ENCODE measurements at regions not wholly inside any gene's neighbourhood (a gene's known extent, or its start where the extent isn't known, plus 50 kb on each side); places are given as distances from the start of the nearest gene placed in this dataset.
A peak's percentile ranks its signal among the peaks of the same experiment; 100 is the strongest.

GRCh38 chr3:187931101-187931500 lies 185.8 kb upstream of the BCL6 start:
- no peak for DNase-seq (ENCODE audit: low spot score)

DNA sequence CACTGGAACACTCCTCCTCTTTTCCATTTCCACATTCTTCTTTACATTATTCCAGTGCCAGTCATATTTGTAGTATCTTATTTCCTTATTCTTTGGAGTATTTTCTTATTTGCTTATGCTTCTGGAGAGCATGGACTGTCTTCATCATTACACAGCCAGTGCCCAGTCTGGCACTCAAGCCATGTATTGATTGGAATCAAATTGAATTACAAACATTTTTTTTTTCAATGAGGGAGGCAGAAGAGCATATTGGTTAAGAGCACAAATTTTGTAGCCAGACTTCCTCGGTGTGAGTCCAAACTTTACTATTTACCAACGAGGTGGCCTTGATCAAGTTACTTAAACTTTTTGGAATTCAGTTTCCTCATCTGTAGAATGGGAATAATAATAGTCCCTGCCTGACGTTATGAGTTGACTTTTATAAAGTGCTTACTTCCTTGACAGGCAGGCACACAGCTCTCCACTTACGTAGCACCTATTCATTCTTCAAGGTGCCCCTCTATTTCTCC lies 186.6 kb upstream of the BCL6 start:
- no peak for DNase-seq (ENCODE audit: low spot score)

DNA sequence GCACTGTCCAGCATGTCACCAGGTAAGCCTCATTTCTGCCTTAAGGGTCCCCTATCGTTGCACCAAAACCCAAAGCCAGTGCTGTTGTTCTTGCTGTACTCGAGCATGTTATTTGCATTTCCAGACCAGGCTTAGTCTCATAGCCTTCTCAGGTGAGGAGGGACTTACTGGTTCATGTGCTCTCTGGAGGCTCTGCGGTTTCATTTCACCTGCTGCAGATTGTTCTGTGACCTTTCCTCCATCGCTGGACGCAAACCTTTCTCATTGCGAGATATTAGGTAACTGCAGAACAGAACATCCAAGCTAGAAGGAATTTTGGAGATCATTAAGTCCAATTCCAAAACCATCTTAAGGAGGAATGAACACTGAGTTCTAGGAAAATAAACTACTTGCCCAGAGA lies 187.3 kb upstream of the BCL6 start:
- no peak for DNase-seq (ENCODE audit: low spot score)

DNA sequence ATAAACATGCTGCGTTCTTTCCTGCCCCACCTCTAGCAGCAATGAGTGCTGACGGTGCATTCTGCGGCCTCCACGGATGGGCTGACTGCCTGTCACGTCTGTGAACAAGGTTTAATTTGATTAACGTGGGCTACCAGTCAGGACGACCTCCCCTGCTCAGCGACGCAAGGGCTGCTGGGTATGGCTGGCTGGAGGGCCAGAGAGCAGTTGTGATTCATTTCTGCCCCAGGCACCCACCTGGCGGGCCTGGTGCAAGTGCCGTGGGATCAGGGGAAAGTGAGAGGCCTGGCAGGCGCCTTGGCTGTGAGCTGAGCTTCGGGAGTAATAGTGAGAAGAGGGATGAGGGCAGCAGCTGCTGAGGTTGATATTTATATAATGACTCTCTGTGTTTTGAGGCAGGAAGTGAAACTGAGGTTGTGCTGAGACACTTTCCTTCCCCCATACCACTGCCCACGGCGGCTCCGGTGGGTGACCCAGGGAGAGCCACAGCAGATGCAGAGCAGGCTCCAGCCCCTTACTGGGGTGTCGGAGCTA lies 190.4 kb upstream of the BCL6 start:
- no peak for DNase-seq (ENCODE audit: low spot score)

DNA sequence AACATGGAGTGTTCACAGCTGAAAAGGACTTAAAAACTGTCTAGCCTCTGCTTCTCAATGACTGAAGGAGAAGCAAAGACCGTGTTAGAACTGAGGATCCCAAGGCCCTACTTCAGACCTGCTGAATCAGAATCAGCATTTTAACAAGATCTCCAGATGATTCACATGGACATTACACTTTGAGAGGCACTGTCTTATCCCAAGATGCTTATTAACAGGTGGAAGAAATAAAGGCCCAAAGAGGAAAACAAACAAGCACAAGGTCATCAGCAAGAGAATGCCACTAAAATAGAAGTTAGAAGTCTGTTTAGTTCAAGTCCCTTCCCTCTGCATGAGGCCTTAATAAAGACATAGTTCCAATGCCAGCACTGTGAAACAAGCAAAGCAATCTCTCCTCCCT lies 191.4 kb upstream of the BCL6 start:
- DNase-seq (ENCODE audit: low spot score): no peak

DNA sequence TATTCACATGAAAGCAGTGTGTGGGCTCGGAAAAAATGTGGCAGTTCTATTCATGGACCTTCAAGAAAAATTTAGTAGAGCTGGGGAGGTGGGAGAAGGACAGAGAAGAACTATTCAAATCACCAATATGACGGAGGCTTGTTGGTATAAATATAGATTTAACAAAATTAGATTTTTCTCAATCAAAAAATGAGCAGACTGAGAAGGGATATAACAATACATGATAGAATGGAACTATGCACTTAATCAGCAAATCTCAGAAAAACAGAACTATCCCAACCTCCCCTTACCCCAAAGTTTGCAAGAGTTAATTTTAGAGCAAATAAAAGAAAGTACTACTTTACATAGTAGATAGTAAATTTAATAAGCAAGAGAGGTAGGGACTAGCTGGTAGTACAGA lies 194.6 kb upstream of the BCL6 start:
- no peak for DNase-seq (ENCODE audit: low spot score)

GRCh38 chr3:187941135-187941847 lies 196.0 kb upstream of the BCL6 start:
- no peak for DNase-seq (ENCODE audit: low spot score)

- no peak for DNase-seq (ENCODE audit: low spot score)
These were observed 196.6 kb upstream of the BCL6 start for GRCh38 chr3:187941848-187942194.

DNA sequence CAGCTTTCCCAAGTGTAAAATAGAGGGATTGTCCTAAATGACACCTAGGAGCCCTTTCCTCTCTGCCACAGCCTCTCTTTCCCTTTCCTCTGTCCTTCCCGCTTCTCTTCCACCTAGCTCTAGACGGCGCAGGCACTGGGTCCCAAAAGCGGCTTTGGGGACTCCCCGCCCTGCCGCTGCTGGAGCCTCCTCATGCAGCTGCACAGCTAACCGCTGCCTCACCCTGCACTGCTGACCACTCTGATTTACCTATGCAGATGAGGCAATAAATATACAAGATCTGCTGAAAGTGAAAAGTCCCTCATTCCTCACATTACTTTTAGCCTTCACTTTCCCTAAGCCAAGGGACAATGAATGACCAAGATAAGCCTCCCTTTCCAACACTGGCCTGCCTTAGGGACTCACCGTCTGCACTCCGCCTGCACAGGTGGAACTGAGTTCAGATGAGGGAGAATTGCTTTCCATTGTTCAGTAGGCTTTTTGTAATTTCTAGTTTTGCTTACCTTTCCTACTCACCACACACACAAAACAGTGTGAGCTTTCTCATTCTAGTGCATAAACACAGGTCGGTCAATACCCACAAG lies 197.5 kb upstream of the BCL6 start:
- no peak for DNase-seq (ENCODE audit: low spot score)

- DNase-seq (ENCODE audit: low spot score): peak; percentile 39
These were observed 198.6 kb upstream of the BCL6 start for GRCh38 chr3:187943677-187944389.

DNA sequence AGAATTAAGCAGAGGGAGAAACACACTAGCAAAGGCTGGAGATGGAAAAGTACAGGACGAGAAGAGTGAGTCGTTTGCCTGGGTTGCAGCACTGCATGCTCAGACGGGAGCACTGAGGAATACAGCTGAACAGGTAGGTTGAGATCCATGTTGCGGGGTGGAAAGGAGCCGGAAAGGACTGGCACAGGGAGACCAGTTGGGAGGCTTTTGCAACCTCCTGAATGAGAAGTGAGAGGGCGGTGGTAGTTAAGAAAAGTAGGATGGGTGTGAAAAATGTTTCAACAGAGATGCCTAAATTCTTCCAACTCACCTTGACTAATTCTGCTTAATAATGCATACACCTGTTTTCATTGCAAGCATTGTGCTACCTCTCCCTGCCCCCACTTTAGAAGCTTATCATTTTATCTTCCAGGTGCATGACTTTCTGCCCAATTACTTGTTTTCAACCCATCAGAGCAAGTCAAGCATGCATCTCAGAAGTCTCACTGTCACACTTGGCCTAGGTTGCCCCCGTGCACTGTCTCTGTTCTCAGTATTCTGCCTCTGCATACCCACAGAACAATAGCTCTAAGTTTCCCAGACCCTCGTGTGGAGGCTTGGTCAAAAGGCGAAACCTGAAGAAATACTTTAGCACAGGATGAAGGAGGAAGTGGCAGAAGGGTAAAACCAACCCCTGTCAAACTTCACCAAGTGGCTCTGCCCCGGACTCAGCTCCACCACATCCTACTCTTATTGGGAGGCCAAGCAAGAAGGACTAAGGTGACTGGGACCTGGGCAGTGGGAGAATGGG lies 199.3 kb upstream of the BCL6 start:
- DNase-seq (ENCODE audit: low spot score): no peak

DNA sequence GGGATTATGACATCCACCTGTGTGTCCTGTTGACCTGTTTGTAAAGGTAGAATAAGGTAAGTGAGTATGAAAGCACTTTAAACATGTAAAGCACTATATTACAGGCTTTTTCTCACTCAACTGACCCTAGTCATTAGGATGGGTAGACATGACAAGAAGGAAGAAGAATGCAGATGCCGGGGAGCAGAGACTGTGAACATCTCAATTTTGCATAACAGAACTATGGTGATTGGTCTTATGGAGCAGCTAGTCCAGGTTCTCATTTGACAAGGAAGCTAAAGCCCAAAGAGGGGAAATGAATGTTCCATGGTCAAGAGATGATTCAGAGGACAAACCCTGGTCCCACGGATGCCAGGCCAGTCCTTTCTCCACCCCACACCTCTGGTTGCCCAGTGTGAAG lies 200.1 kb upstream of the BCL6 start:
- DNase-seq (ENCODE audit: low spot score): no peak

- no peak for DNase-seq (ENCODE audit: low spot score)
These were observed 201.0 kb upstream of the BCL6 start for GRCh38 chr3:187946163-187946691.

GRCh38 chr3:187946981-187947380 lies 201.7 kb upstream of the BCL6 start:
- DNase-seq (ENCODE audit: low spot score): no peak

- no peak for DNase-seq (ENCODE audit: low spot score)
These were observed 202.8 kb upstream of the BCL6 start for GRCh38 chr3:187947927-187948682.

DNA sequence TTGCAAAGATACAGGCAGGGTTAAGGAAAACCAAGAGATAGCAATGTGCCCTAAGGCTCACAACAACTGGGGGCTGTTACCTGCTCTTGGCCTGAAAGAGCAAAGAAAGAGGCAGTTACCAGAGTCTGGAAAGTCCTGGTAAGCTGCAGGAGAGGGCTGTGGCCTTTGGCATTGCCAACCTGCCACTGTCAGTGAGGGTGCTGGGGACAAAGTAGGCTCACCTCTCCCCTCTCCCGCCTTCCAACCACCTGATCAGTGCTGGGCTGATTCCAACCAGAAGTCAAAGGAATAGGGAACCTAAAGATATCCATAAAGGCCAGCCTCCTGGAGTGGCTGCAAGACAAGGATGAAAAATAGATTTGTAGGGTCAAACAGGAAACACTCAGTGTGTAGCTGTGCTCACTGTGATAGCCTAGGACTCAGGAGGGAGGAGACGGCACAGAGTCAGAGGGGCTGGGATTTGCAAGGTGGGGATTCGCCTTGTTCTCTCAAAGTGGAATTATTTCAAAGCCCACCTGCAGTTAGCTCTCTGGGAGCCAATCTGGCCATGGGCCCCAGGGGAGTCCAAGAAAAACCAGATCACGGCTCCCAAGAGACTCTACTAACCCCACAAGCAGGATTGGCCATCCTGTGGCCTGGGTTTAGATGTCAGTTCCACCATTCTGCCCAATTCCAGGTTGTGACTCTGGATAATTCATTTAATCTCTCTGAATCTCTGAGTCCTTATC lies 204.0 kb upstream of the BCL6 start:
- no peak for DNase-seq (ENCODE audit: low spot score)

- DNase-seq (ENCODE audit: low spot score): no peak
These were observed 203.3 kb upstream of the LPP start for GRCh38 chr3:187950671-187951070.

DNA sequence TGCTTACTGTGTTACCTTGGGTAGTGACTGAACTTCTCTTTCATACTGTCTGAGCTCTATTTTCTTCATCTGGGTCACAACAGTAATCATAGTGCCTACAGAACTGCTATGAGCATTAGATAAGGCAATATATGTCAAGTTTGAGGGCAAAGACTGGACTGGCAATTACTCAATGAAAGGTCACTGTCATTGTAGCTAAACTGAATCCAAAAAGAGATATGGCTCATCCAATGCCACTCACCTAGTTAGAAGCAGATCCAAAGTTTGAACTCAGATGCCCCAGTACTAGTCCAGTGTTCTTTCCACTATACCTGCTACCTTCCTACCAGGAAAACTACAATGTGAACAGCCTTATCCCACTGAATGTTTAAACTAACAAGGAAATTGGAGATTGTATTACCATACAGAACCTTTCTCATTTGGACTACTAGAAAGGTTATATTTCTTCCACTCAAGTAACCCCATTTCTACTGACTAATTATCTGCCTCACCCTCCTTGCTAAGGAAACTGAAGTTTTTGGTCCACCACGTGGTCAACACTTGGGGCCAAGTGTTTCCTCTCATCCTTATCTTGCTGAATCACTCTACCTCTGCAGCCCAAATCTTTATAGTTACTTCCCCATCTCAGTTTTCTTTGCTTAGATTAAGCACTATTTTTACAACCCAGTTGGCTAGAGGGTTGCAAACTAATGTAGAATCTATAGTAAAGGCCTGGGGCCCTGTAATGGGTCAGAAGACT lies 202.3 kb upstream of the LPP start:
- DNase-seq (ENCODE audit: low spot score): no peak

- no peak for DNase-seq (ENCODE audit: low spot score)
These were observed 201.1 kb upstream of the LPP start for GRCh38 chr3:187952849-187953248.

DNA sequence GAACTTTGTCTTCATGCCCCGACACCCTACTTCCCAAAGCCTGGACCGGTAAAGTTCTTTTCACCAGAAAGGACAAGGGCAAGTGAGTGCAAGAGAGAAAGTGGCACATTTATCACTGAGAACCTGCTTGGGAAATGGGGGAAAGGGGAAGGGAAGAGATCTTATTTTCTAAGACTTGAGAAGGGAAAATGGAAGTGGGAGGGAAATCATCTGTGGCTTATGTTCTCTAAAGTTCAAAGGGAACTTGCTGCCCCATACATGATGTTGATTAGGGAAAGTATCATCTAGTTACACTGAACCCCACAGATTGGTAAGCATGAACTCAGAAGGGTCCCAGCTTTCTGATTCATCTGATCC lies 199.5 kb upstream of the LPP start:
- DNase-seq (ENCODE audit: low spot score): no peak

All from LoVo (cell line).